GM21786 (cell line): ENCODE measurements at regions not wholly inside any gene's neighbourhood (a gene's known extent, or its start where the extent isn't known, plus 50 kb on each side); places are given as distances from the start of the nearest gene placed in this dataset.
"Not testable (repeated sequence)": the region's sequence is repeated elsewhere in the genome, so short reads cannot be mapped to it uniquely, and the experiment has no call there.

Experiments used
- ATAC-seq: cut with Tn5 transposase; IDR thresholded peaks from one replicate; pipeline ENCODE4 v1.9.1; 2021; ENCODE audit not compliant: unreplicated experiment

GRCh38 chr15:100720406-100720967 is 118.1 kb downstream of the ASB7 start:
- no peak for ATAC-seq

GRCh38 chr15:100721758-100722550 is 119.6 kb downstream of the ASB7 start:
- no peak for ATAC-seq

GRCh38 chr15:100722551-100723314 is 120.3 kb downstream of the ASB7 start:
- no peak for ATAC-seq

GRCh38 chr15:100723315-100723801 is 121.0 kb downstream of the ASB7 start:
- no peak for ATAC-seq

GRCh38 chr15:100725121-100726069 is 123.0 kb downstream of the ASB7 start:
- no peak for ATAC-seq

GRCh38 chr15:100726070-100726420 is 123.7 kb downstream of the ASB7 start:
- no peak for ATAC-seq

- no peak for ATAC-seq
Measured at GRCh38 chr15:100726421-100727190, 124.2 kb downstream of the ASB7 start.

DNA sequence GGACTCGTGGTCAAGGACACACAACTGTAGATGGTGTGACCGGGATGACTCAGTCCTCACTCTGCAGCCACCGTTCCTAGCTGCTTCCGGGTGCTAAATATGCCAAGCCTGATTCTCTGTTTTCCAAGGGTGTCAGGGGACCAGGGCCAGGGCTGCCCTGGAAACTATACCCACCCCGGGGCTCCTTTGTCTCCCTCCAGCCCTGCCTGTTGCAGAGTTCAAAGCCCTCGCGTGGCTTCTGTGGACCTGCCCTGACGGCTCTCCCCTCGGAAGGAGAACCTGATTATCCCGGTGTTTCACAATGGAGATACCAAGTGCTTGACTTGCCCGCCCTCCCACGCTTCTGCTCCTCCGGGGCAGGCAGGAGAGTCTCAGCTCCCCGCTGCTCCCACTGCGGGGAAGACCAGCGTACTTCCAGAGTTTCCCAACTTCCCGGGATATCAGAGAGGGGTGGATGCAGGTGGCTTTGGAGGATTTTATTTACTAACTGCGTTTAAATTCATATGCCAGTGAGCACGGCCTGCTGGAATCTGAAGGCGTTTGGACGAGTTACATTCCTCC is 125.0 kb downstream of the ASB7 start:
- ATAC-seq, result no peak

DNA sequence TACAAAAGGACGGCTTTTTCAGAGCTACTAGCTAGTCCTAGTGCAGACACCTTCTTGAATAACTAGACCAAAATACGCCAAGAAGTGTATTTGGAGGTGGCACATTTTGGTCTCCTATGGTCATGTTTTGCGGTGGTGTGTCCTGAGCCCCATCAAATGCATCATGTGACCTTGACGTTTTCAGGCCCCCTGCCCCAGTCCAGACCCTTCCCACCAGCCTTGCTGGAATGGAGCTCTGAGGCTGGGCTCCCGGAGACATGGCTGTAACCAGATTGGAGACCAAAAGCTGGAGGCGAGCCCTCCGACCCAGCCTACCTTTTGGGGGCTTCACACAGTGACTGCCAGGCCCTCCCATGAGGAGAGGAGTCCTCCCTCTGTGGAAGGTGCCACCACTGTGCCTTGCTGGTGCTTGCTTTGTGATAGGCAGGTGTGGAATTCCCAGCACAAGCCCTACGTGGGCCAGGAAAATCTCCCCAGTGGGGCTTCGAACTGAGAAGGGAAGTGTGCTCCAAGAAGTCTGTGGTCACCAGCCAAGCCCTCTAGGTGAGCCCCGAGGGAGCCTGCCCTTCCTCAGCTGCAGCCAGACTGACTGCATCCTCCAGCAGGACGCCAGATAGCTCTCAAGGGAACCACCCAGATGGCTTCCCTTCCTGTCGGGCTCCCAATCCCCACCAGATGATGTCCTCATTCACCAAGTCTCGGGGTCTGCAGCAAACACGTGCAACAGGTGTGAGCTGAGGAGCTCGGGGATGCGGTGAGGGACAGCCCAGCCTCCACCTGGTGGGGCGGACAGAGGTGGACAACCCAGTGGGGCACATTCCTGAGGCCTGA is 126.2 kb downstream of the ASB7 start:
- no peak for ATAC-seq

DNA sequence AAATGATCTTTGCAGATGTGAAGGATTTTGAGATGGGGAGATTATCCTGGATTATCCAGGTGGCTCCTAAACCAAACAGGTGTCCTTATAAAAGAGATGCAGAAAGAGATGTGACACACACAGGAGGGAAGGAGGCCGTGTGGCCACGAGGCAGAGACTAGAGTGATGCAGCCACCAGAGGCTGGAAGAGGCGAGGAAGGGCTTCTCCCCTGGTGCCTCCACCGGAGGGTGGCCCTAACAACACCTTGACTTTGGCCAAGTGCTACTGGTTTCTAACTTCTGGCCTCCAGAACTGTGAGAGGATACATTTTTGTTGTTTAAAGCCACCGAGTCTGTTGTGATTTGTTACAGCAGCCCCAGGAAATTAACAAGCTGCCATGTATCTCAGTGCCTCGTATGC is 127.1 kb downstream of the ASB7 start:
- ATAC-seq, result no peak

DNA sequence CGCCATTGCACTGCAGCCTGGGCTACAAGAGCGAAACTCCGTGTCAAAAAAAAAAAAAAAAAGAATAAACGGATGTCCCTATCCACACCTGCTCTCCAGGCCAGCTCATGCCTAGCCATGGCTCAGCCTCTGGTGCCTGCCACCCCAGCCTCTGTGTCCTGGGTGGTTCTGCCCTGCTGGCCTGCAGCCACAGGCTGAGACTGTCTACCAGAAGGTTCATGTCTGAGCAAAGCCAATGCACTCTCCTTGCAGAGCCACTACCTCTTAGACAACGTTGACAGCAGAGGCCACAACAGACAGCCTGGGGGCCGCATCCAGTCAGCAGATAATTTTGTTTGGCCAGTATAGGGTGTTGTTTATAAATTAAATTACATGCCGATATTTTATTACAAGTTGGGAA is 127.7 kb downstream of the ASB7 start:
- no peak for ATAC-seq

GRCh38 chr15:100730655-100731266 is 128.4 kb downstream of the ASB7 start:
- ATAC-seq, result no peak

- no peak for ATAC-seq
Measured at GRCh38 chr15:100731267-100732152, 129.1 kb downstream of the ASB7 start.

GRCh38 chr15:100732211-100733055 is 130.0 kb downstream of the ASB7 start:
- no peak for ATAC-seq

DNA sequence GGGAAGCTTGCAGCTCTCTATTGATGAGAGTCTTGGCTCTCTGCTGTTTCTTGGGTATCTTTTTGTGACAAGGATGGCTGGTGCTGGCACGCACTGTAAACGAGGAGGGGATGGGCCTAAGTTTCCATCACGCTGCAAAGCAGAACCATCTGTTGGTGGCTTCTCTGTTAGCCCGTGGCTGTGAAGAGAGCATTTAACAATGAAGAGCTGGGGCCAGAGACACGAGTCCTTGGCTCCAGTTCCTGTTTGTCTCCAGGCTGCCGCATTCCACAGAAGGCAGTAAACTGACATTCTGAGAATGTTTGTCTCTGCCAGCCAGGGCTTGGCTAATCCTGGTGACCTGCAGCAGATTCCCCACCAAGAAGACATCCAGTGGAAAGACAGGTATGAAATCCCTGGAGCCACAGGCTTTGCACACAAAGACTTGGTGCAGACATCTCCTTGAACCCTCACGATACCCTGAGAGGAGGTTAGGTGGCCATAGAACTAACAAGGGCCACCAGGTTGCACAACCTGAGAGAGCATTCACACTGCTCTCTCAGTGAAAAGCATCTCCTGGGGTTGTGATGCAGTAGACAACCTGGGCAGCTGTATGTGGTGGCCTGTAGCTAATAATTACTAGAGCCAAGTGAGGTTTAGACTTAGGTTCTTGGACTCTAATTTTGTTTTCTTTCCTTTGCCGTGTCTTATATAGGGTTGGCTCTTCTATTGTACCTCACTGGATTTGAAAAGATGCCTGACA is 130.9 kb downstream of the ASB7 start:
- no peak for ATAC-seq

DNA sequence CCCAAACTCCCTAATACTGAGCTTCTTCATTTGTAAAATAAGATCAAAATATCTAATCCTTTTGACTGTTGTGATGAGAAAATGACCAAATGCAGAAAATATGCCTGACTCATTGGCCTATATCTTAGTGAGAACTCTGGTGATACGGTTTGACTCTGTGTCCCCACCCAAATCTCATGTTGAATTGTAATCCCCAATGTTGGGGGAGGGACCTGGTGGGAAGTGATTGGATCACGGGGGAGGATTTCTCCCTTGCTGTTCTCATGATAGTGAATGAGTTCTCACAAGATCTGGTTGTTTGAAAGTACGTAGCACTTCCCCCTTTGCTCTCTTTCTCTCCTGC is 131.4 kb downstream of the ASB7 start:
- ATAC-seq, result not testable (repeated sequence)
